GM18867 (cell line): ENCODE measurements at regions not wholly inside any gene's neighbourhood (a gene's known extent, or its start where the extent isn't known, plus 50 kb on each side); places are given as distances from the start of the nearest gene placed in this dataset.
"Not testable (repeated sequence)": the region's sequence is repeated elsewhere in the genome, so short reads cannot be mapped to it uniquely, and the experiment has no call there.

Experiments
- ATAC-seq: cut with Tn5 transposase; IDR thresholded peaks from one replicate; pipeline ENCODE4 v1.9.1; 2021; ENCODE audit warnings: mild to moderate bottlenecking, moderate library complexity; ENCODE audit not compliant: unreplicated experiment

GRCh38 chr13:55550624-55551023, 1590.1 kb upstream of the PRR20A start:
- ATAC-seq: no peak

GRCh38 chr13:55553701-55554100, 1587.0 kb upstream of the PRR20A start:
- no peak for ATAC-seq

- no peak for ATAC-seq
Measured at GRCh38 chr13:55554741-55555140, 1586.0 kb upstream of the PRR20A start.

- ATAC-seq: no peak
Measured at GRCh38 chr13:55560331-55560730, 1580.4 kb upstream of the PRR20A start.

GRCh38 chr13:55563267-55563666, 1577.5 kb upstream of the PRR20A start:
- no peak for ATAC-seq

GRCh38 chr13:55566334-55566733, 1574.4 kb upstream of the PRR20A start:
- no peak for ATAC-seq

GRCh38 chr13:55566779-55567178, 1573.9 kb upstream of the PRR20A start:
- ATAC-seq: no peak

- ATAC-seq: no peak
Measured at GRCh38 chr13:55567721-55568625, 1572.7 kb upstream of the PRR20A start.

- no peak for ATAC-seq
Measured at GRCh38 chr13:55569082-55569481, 1571.6 kb upstream of the PRR20A start.

- no peak for ATAC-seq
Measured at GRCh38 chr13:55569514-55569913, 1571.2 kb upstream of the PRR20A start.

- no peak for ATAC-seq
Measured at GRCh38 chr13:55570371-55570770, 1570.3 kb upstream of the PRR20A start.

GRCh38 chr13:55571237-55571867, 1569.4 kb upstream of the PRR20A start:
- no peak for ATAC-seq

GRCh38 chr13:55572408-55572807, 1568.3 kb upstream of the PRR20A start:
- ATAC-seq: no peak

GRCh38 chr13:55572862-55573261, 1567.9 kb upstream of the PRR20A start:
- ATAC-seq: no peak

- ATAC-seq: no peak
Measured at GRCh38 chr13:55573565-55573964, 1567.2 kb upstream of the PRR20A start.

- ATAC-seq: no peak
Measured at GRCh38 chr13:55576389-55576788, 1564.3 kb upstream of the PRR20A start.

- ATAC-seq: no peak
Measured at GRCh38 chr13:55577082-55577846, 1563.5 kb upstream of the PRR20A start.

- ATAC-seq: no peak
Measured at GRCh38 chr13:55577847-55578210, 1562.9 kb upstream of the PRR20A start.

- not testable (repeated sequence) for ATAC-seq
Measured at GRCh38 chr13:55582294-55582693, 1558.4 kb upstream of the PRR20A start.

- no peak for ATAC-seq
Measured at GRCh38 chr13:55583953-55584593, 1556.6 kb upstream of the PRR20A start.

GRCh38 chr13:55602784-55603183, 1537.9 kb upstream of the PRR20A start:
- ATAC-seq: no peak
